Colonic mucosa (tissue), 4 donors: ENCODE measurements at regions not wholly inside any gene's neighbourhood (a gene's known extent, or its start where the extent isn't known, plus 50 kb on each side); places are given as distances from the start of the nearest gene placed in this dataset.

ENCODE experiments used
- DNase-seq: peaks from one replicate; pipeline ENCODE4 v3.0.0-alpha.2; 2020
- H3K27ac ChIP-seq: fragments of 200-600 bp; one replicate; pipeline ENCODE4 v1.8.0; 2021
- H3K27me3 ChIP-seq: fragments of 200-600 bp; one replicate; pipeline ENCODE4 v1.8.0; 2021
- H3K36me3 ChIP-seq: fragments of 200-600 bp; one replicate; pipeline ENCODE4 v1.8.0; 2021
- H3K4me1 ChIP-seq: fragments of 200-600 bp; one replicate; pipeline ENCODE4 v1.8.0; 2021; ENCODE audit warnings: mild to moderate bottlenecking
- H3K4me3 ChIP-seq: fragments of 200-600 bp; one replicate; pipeline ENCODE4 v1.8.0; 2021
- H3K9ac ChIP-seq, 2 donors: one replicate each; pipeline ENCODE4 v1.7.0; 2013; ENCODE audit warnings: control low read depth in 2 of 2, low read depth in 2 of 2, low read length in 2 of 2
- H3K9me3 ChIP-seq: fragments of 200-600 bp; one replicate; pipeline ENCODE4 v1.8.0; 2021
- intact Hi-C: fragments of 100-400 bp; cut with DNase I; formaldehyde crosslinking; loops from one replicate; pipeline ENCODE4 v1.14.1; 2022
- TF ChIP-seq, protein P1 (sequence below): fragments of 200-600 bp; IDR thresholded peaks from one replicate; pipeline ENCODE4 v1.8.0; 2022; ENCODE audit warnings: antibody characterized with exemption, mild to moderate bottlenecking
- donor health status: healthy.
- donor health status: DM: no; HTN: no; CAD: no.
- donor health status: DM: no; HTN: no; CAD: no.

DNA sequence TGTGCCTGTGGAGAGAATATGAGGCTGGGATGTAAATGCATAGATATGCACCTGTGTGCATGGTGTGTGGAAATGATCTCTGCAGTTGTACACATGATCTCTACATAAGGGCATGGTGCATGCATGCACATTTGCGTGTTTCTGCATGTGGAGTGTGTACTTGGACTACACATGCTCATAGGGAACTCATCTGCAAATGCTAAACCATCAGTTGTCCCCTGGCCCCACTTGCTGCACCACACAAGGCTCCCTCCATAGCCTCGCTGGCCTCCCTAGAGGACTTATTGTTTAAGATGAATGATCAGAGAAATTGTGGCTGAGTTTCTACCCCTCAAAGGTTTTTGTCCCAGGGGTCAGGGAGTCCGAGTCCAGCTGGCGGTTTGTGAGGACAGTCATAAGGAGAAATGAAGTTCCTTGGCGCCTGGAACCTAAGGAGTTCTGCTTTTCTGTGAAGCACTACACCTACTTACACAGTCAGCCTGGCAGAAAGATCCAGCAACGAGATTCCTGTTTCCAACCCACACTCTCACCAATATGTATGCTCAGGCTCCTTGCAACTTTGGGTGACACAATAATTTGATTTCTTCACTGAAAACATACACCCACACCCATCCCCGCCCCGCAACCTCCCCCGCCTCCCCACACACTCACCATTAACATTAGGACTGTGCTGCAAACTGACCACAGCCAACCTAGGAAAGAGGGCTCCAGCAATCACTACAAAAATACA lies 79.9 kb upstream of the CPEB4 start:
- Histone ChIP-seq H3K9me3 (no peaks in the 10 kb centered on the region), H3K36me3 (no peaks in the 10 kb centered on the region), H3K9ac (no peak overlapping the region), H3K4me3 (no peak overlapping the region), H3K27me3 (no peaks in the 10 kb centered on the region), H3K27ac (no peak overlapping the region), H3K4me1 (no peaks in the 10 kb centered on the region)
- no peak for DNase-seq
- intact Hi-C loops: no loop called here
- TF ChIP-seq, protein P1, sequence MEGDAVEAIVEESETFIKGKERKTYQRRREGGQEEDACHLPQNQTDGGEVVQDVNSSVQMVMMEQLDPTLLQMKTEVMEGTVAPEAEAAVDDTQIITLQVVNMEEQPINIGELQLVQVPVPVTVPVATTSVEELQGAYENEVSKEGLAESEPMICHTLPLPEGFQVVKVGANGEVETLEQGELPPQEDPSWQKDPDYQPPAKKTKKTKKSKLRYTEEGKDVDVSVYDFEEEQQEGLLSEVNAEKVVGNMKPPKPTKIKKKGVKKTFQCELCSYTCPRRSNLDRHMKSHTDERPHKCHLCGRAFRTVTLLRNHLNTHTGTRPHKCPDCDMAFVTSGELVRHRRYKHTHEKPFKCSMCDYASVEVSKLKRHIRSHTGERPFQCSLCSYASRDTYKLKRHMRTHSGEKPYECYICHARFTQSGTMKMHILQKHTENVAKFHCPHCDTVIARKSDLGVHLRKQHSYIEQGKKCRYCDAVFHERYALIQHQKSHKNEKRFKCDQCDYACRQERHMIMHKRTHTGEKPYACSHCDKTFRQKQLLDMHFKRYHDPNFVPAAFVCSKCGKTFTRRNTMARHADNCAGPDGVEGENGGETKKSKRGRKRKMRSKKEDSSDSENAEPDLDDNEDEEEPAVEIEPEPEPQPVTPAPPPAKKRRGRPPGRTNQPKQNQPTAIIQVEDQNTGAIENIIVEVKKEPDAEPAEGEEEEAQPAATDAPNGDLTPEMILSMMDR: no peak

DNA sequence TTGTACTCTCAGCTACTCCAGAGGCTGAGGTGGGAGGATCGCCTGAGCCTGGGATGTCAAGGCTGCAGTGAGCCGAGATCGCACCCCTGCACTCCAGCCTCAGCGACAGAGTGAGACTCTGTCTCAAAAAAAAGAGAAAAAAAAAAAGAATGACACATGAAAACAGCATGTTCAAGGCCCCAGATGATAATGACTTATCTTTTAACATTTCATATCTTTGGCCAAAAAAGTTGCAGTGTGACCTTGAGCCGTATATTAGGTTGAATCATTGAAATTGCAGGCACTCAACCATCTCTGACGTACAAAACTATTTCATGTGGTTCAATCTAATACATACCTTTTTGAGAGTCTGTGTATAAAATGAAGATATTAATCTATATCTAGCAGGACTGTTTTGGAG lies 79.1 kb upstream of the CPEB4 start:
- Histone ChIP-seq H3K36me3 (no peaks in the 10 kb centered on the region), H3K9me3 (no peaks in the 10 kb centered on the region), H3K9ac (no peak overlapping the region), H3K27me3 (no peaks in the 10 kb centered on the region), H3K4me1 (no peaks in the 10 kb centered on the region), H3K4me3 (no peak overlapping the region), H3K27ac (no peak overlapping the region)
- intact Hi-C loops: no loop called here
- TF ChIP-seq, protein P1: no peak
- DNase-seq: no peak

DNA sequence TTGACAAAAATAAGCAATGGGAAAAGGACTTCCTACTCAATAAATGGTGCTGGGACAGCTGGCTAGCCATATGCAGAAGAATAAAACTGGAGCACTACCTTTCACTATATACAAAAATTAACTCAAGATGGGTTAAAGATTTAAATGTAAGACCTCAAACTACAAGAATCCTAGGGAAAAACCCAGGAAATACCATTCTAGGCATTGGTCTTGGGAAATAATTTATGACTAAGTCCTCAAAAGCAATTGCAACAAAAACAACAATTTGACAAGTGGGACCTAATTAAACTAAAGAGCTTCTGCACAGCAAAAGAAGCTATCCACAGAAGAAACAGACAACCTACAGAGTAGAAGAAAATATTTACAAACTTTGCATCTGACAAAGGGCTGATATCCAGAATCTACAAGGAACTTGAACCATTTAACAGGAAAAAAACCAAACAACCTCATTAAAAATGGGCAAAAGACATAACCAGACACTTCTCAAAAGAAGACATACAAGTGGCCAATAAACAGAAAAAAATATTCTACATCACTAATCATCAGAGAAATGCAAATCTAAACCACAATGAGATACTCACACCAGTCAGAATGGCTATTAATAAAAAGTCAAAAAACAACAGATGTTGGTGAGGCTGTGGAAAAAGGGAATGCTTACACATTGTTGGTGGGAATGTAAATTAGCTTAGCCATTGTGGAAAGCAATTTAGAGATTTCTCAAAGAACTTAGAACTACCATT lies 75.2 kb upstream of the CPEB4 start:
- TF ChIP-seq, protein P1: no peak
- intact Hi-C loops: no loop called here

DNA sequence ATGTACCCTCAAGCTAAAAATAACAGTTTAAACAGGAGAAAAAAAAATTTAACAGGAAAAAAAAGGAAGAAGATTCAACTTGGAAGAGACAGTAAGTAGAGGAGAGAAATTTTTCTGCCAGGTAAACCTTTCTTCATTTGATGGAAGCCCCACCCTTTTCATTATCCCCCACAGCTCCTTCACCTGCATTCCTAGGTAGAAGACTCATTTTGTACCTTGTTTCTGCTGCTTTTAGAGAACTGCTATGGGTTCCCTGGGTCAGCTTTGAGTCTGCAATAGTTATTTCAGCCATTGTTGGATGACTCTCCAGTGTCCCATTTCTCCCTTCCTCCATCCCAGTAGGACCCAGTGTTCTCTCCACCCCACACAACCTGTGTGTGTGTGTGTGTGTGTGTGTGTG lies 74.1 kb upstream of the CPEB4 start:
- H3K9ac ChIP-seq: no peak overlapping the region
- no peaks in the 10 kb centered on the region for H3K4me1 ChIP-seq
- H3K9me3 ChIP-seq: no peaks in the 10 kb centered on the region
- no peak overlapping the region for H3K27ac ChIP-seq
- H3K27me3 ChIP-seq: no peaks in the 10 kb centered on the region
- no peak overlapping the region for H3K4me3 ChIP-seq
- no peaks in the 10 kb centered on the region for H3K36me3 ChIP-seq
- no peak for DNase-seq
- intact Hi-C loops: no loop called here
- TF ChIP-seq, protein P1: no peak

More for the DNA sequence above, 75.2 kb upstream of the CPEB4 start:
- H3K9me3 ChIP-seq: no peaks in the 10 kb centered on the region
- no peak for DNase-seq
- no peaks in the 10 kb centered on the region for H3K36me3 ChIP-seq
- no peaks in the 10 kb centered on the region for H3K27me3 ChIP-seq
- no peaks in the 10 kb centered on the region for H3K4me1 ChIP-seq
- H3K27ac ChIP-seq: no peak overlapping the region
- no peak overlapping the region for H3K4me3 ChIP-seq
- no peak overlapping the region for H3K9ac ChIP-seq

DNA sequence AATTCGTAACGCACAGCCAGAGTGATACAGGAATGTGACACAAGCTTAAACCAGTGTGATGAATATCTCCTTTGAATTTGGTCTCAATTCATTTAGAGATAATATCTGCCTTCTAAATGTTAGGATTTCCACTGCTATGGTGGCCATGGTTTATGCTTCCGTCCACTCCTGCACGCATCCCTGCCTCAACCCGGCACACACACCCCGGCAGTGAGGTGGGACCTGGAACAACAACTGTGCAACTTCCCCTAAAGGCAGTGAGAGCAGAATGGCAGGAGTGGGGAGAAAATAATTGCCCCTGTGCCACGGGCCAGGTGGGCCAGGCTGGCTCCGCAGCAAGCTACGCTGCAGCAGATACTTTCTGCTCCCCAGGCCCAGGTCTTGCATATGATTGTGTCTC lies 72.6 kb upstream of the CPEB4 start:
- Histone ChIP-seq H3K27ac (no peak overlapping the region), H3K27me3 (no peaks in the 10 kb centered on the region), H3K9me3 (no peaks in the 10 kb centered on the region), H3K4me3 (no peak overlapping the region), H3K36me3 (no peaks in the 10 kb centered on the region), H3K9ac (no peak overlapping the region), H3K4me1 (no peaks in the 10 kb centered on the region)
- TF ChIP-seq, protein P1: no peak
- no peak for DNase-seq
- intact Hi-C loops: no loop called here
